Endothelial cell of umbilical vein (primary cell): ENCODE measurements at regions not wholly inside any gene's neighbourhood (a gene's known extent, or its start where the extent isn't known, plus 50 kb on each side); places are given as distances from the start of the nearest gene placed in this dataset.
A peak's percentile ranks its signal among the peaks of the same experiment; 100 is the strongest.

Experiments used
- BruUV-seq: library from RNA; stranded (reverse); fragments of 400-500 nt; replicated peaks from 2 replicates; lab custom pipeline; 2021; lab: Mats Ljungman, UMichigan
- CTCF ChIA-PET: fragments of 300-600, 350-600 bp; sonication (Branson Sonifier 250); formaldehyde crosslinking; loops from one replicate; lab custom pipeline; 2021; ENCODE audit warnings: antibody characterized with exemption, inconsistent platforms; lab: Charles Lee
- POLR2A ChIA-PET: fragments of 300-600, 350-600 bp; sonication (Branson Sonifier 250); formaldehyde crosslinking; loops from one replicate; lab custom pipeline; 2021; ENCODE audit warnings: antibody characterized with exemption, inconsistent platforms; lab: Charles Lee
- DNase-seq: peaks from one replicate; pipeline ENCODE4 v3.0.0-alpha.2; 2011; ENCODE audit warnings: low read depth, low spot score
- FAIRE-seq: peaks from 2 replicates; lab custom pipeline; 2011; peaks lifted over from hg19 to GRCh38; lab: Jason Lieb, UNC
- H2AFZ ChIP-seq: 2 replicates; pipeline ENCODE4 v1.6.0; 2012; ENCODE audit warnings: low read depth, low read length, control low read depth, inconsistent platforms
- H3K27ac ChIP-seq: 2 replicates; pipeline ENCODE4 v1.5.1; 2011; ENCODE audit warnings: low read depth, mild to moderate bottlenecking, control low read depth, low read length, moderate library complexity; ENCODE audit not compliant: insufficient read depth
- H3K27me3 ChIP-seq, 2 experiments: 2 replicates each; pipeline versions ENCODE4 v1.6.0 to v1.6.1; 2011; ENCODE audit warnings: low read length in 2 of 2, mixed read lengths in 1 of 2; ENCODE audit not compliant: control insufficient read depth in 2 of 2, insufficient read depth in 2 of 2
- H3K36me3 ChIP-seq, 2 experiments: 2 replicates in 1 of 2; 3 replicates in 1 of 2; pipeline ENCODE4 v1.5.1; 2011; ENCODE audit warnings: low read length in 2 of 2, mild to moderate bottlenecking in 1 of 2, moderate library complexity in 1 of 2; ENCODE audit not compliant: control insufficient read depth in 2 of 2, insufficient read depth in 2 of 2; ENCODE audit errors: extremely low read depth in 1 of 2
- H3K4me1 ChIP-seq: 3 replicates; pipeline ENCODE4 v1.5.1; 2011; ENCODE audit warnings: mild to moderate bottlenecking, low read length; ENCODE audit not compliant: control insufficient read depth, insufficient read depth; ENCODE audit errors: extremely low read depth
- H3K4me2 ChIP-seq: 2 replicates; pipeline ENCODE4 v1.6.1; 2011; ENCODE audit warnings: low read length, control low read depth, mixed read lengths; ENCODE audit not compliant: insufficient read depth
- H3K4me3 ChIP-seq, 3 experiments: fragments of 200-600 bp in 1 of 3; sonication (generic), shearing (Covaris generic) in 1 of 3; replicated peaks in 1 of 3; 2 replicates each; pipeline ENCODE4 v1.5.1; 2011 to 2016; ENCODE audit warnings: control low read depth in 3 of 3, low read length in 3 of 3, mild to moderate bottlenecking in 2 of 3, inconsistent platforms in 1 of 3, low read depth in 1 of 3, moderate library complexity in 1 of 3; ENCODE audit not compliant: insufficient read depth in 1 of 3
- H3K79me2 ChIP-seq: 2 replicates; pipeline ENCODE4 v1.6.0; 2012; ENCODE audit warnings: low read length, inconsistent platforms; ENCODE audit not compliant: control insufficient read depth, insufficient read depth
- H3K9ac ChIP-seq: replicated peaks from 2 replicates; pipeline ENCODE3; 2011; ENCODE audit warnings: low read length, control low read depth; ENCODE audit not compliant: insufficient read depth; ENCODE audit errors: extremely low read depth
- H3K9me1 ChIP-seq: replicated peaks from 3 replicates; pipeline ENCODE4 v1.6.0; 2011; ENCODE audit warnings: mild to moderate bottlenecking, low read length; ENCODE audit not compliant: control insufficient read depth, insufficient read depth; ENCODE audit errors: extremely low read depth
- H3K9me3 ChIP-seq: replicated peaks from 2 replicates; pipeline ENCODE4 v1.5.1; 2012; ENCODE audit warnings: low read length, inconsistent platforms; ENCODE audit not compliant: control insufficient read depth, insufficient read depth
- H4K20me1 ChIP-seq: replicated peaks from 2 replicates; pipeline ENCODE3; 2011; ENCODE audit warnings: mild to moderate bottlenecking, low read length; ENCODE audit not compliant: control insufficient read depth, insufficient read depth; ENCODE audit errors: extremely low read depth
- CTCF ChIP-seq, 2 donors: IDR thresholded peaks; 1 replicate in 1 of 2; 2 replicates in 1 of 2; pipeline ENCODE4 v1.5.1; 2011; ENCODE audit warnings: low read length in 2 of 2, mild to moderate bottlenecking in 2 of 2, moderate library complexity in 2 of 2, control low read depth in 1 of 2, inconsistent platforms in 1 of 2, low read depth in 1 of 2; ENCODE audit not compliant: insufficient read depth in 1 of 2; ENCODE audit errors: extremely low read depth in 1 of 2
- EZH2 ChIP-seq: IDR thresholded peaks from 2 replicates; pipeline ENCODE4 v1.6.1; 2012; ENCODE audit warnings: borderline replicate concordance, low read depth, mild to moderate bottlenecking, moderate library complexity, low read length, inconsistent platforms; ENCODE audit not compliant: severe bottlenecking
- FOS ChIP-seq: IDR thresholded peaks from 2 replicates; pipeline ENCODE4 v1.6.1; 2011; ENCODE audit warnings: mild to moderate bottlenecking, low read length, moderate library complexity, borderline replicate concordance; ENCODE audit not compliant: insufficient read depth
- GATA2 ChIP-seq: IDR thresholded peaks from 2 replicates; pipeline ENCODE4 v1.7.0; 2011; ENCODE audit warnings: low read depth, mild to moderate bottlenecking, moderate library complexity, mixed read lengths, low read length; ENCODE audit not compliant: insufficient read length, insufficient read depth
- JUN ChIP-seq: IDR thresholded peaks from 2 replicates; pipeline ENCODE4 v1.6.1; 2011; ENCODE audit warnings: borderline replicate concordance, low read depth; ENCODE audit not compliant: insufficient read length, insufficient read depth
- MYC ChIP-seq: IDR thresholded peaks from one replicate; pipeline ENCODE4 v1.6.1; 2011; ENCODE audit warnings: mild to moderate bottlenecking, low read depth, low read length
- POLR2A ChIP-seq: IDR thresholded peaks from 2 replicates; pipeline ENCODE4 v1.6.1; 2012; ENCODE audit warnings: low read depth, mild to moderate bottlenecking, control low read depth, low read length
- POLR2AphosphoS5 ChIP-seq: IDR thresholded peaks from 2 replicates; pipeline ENCODE4 v1.6.1; 2012; ENCODE audit warnings: low read depth, mild to moderate bottlenecking, control low read depth, low read length, moderate library complexity; ENCODE audit not compliant: insufficient read depth
- dilution Hi-C: fragments of 300-500 bp; cut with MboI; formaldehyde crosslinking; loops from one replicate; pipeline ENCODE4 v1.15.0; 2019; ENCODE audit warnings: low sequenced_read_pairs; ENCODE audit not compliant: extremely low pct_ligation_motif_present
- intact Hi-C: fragments of 100-400 bp; cut with micrococcal nuclease; formaldehyde crosslinking; loops from one replicate; pipeline ENCODE4 v1.10.0; 2022
- TF ChIP-seq, protein P1 (sequence below): IDR thresholded peaks from 2 replicates; pipeline ENCODE4 v1.6.1; 2011; ENCODE audit not compliant: insufficient read depth, insufficient read length

GRCh38 chr7:52270301-52270700, 765.1 kb upstream of the POM121L12 start:
- H3K79me2 ChIP-seq: no peaks in the 10 kb centered on the region
- intact Hi-C loops (loop anchor here (2.0 kb wide), 2 partner anchors 252 to 568 kb away; no protein-coding TSS in a partner anchor), dilution Hi-C loops (no loop called here)
- H3K27me3 ChIP-seq: no peaks in the 10 kb centered on the region
- no TSS peak for BruUV-seq
- TF ChIP-seq JUN (peak; percentile 53), FOS (peak; percentile 68), EZH2 (no peak), GATA2 (peak; percentile 78)
- H2AFZ ChIP-seq: peak overlapping the region; percentile 52
- no peaks in the 10 kb centered on the region for H3K36me3 ChIP-seq
- peak overlapping the region; percentile 85 for H3K27ac ChIP-seq
- FAIRE-seq (peak; percentile 91), DNase-seq (peak; percentile 87)
- ChIA-PET POLR2A (no interaction called here), CTCF (interaction anchor here (0.8 to 2.1 kb wide), 4 partner anchors 9 to 15 kb away, joined by 4 to 13 read pairs (median 6); no protein-coding TSS in a partner anchor)
- no peaks in the 10 kb centered on the region for H3K9me1 ChIP-seq
- H3K9ac ChIP-seq: peak overlapping the region; percentile 87
- no peaks in the 10 kb centered on the region for H4K20me1 ChIP-seq
- H3K4me2 ChIP-seq: peak overlapping the region; percentile 97
- no peaks in the 10 kb centered on the region for H3K9me3 ChIP-seq
- H3K4me1 ChIP-seq: peaks cover 30% of the 10 kb centered on the region
- no peak overlapping the region for H3K4me3 ChIP-seq

DNA sequence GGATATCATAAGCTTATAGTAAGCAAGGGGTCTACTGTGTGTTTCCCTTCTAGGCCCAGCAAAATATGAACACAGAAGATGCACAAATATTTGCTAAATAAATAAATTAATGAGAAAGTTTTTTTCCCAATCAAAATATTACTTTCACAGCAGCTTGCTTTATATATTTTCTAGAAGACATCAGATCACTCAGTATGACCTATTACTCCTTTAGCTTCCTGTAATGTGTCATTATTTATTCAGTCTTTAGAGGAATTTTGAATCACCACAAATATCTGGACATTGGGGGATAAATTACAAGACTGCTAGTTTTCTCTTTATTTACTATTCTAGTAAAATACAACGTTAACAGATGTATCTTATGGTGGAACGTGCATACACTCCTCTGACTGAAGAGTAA, 765.8 kb upstream of the POM121L12 start:
- CTCF ChIA-PET: interaction anchor here (0.7 to 2.1 kb wide), 5 partner anchors 8 to 839 kb away, joined by 3 to 13 read pairs (median 5); no protein-coding TSS in a partner anchor
- no peaks in the 10 kb centered on the region for H3K79me2 ChIP-seq
- POLR2A ChIA-PET: interaction anchor here (0.7 to 1.3 kb wide), 2 partner anchors 19 to 850 kb away, joined by 3 to 4 read pairs; no protein-coding TSS in a partner anchor

More for the DNA sequence above, 765.8 kb upstream of the POM121L12 start:
- Histone ChIP-seq H3K4me2 (peak overlapping the region; percentile 97), H3K4me1 (peaks cover 30% of the 10 kb centered on the region), H2AFZ (peak overlapping the region; percentile 21), H4K20me1 (no peaks in the 10 kb centered on the region), H3K9me3 (no peaks in the 10 kb centered on the region), H3K27me3 (no peaks in the 10 kb centered on the region), H3K9me1 (no peaks in the 10 kb centered on the region), H3K27ac (peak overlapping the region; percentile 85), H3K4me3 (peak overlapping the region in 1 of 3 experiments; percentile 44), H3K36me3 (no peaks in the 10 kb centered on the region), H3K9ac (peak overlapping the region; percentile 87)
- FAIRE-seq: no peak
- intact Hi-C loops: loop anchor here (1.0 to 2.0 kb wide), 5 partner anchors 251 to 978 kb away; no protein-coding TSS in a partner anchor
- dilution Hi-C loops: no loop called here
- peak; percentile 76 for DNase-seq
- TSS peak; percentile 82 for BruUV-seq
- TF ChIP-seq GATA2 (peak; percentile 31), MYC (no peak), CTCF (IDR thresholded peaks at IDR 0.05; ENCODE audit: extremely low read depth in 1 of 2, insufficient read depth in 1 of 2, low read depth in 1 of 2, low read length in 2 of 2) (no peak), EZH2 (no peak), POLR2A (no peak), JUN (peak; percentile 70), POLR2AphosphoS5 (no peak), FOS (peak; percentile 58)
- TF ChIP-seq, protein P1, sequence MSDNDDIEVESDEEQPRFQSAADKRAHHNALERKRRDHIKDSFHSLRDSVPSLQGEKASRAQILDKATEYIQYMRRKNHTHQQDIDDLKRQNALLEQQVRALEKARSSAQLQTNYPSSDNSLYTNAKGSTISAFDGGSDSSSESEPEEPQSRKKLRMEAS: no peak
